K562 (cell line): ENCODE measurements at regions not wholly inside any gene's neighbourhood (a gene's known extent, or its start where the extent isn't known, plus 50 kb on each side); places are given as distances from the start of the nearest gene placed in this dataset.

Experiments used
- BHLHE40 ChIP-seq: IDR thresholded peaks from 2 replicates; pipeline ENCODE4 v1.6.1; 2011; ENCODE audit warnings: low read length, improper control_type of control experiment
- CHD4 ChIP-seq: fragments of 200-600 bp; sonication (generic); IDR thresholded peaks from 3 replicates; pipeline ENCODE4 v1.6.1; 2012; ENCODE audit warnings: low read depth, mild to moderate bottlenecking, mixed read lengths, low read length, inconsistent platforms; ENCODE audit not compliant: insufficient read depth, insufficient replicate concordance, poor library complexity, severe bottlenecking
- DMBX1 ChIP-seq: fragments of 250-450 bp; sonication (Bioruptor Pico); IDR thresholded peaks from 2 replicates; pipeline ENCODE4 v1.8.0; 2022; ENCODE audit warnings: inconsistent platforms, mild to moderate bottlenecking, moderate library complexity, borderline replicate concordance
- DPF2 ChIP-seq: fragments of 450-650 bp; IDR thresholded peaks from 2 replicates; pipeline ENCODE4 v1.6.1; 2016
- HDAC2 ChIP-seq: fragments of 450-650 bp; IDR thresholded peaks from 2 replicates; pipeline ENCODE4 v1.6.1; 2016; ENCODE audit warnings: mild to moderate bottlenecking
- MECOM ChIP-seq: fragments of 250-450 bp; sonication (Bioruptor Pico); IDR thresholded peaks from 2 replicates; pipeline ENCODE4 v1.8.0; 2022; ENCODE audit warnings: inconsistent platforms
- MEF2D ChIP-seq: conservative IDR thresholded peaks from 2 replicates; pipeline ENCODE4 v1.6.1; 2016; ENCODE audit warnings: low read depth, missing genetic modification characterization, missing compliant biosample characterization
- MTA1 ChIP-seq: fragments of 450-650 bp; IDR thresholded peaks from 2 replicates; pipeline ENCODE4 v1.6.1; 2017; ENCODE audit warnings: borderline replicate concordance
- MTA3 ChIP-seq: fragments of 450-650 bp; formaldehyde crosslinking; IDR thresholded peaks from 2 replicates; pipeline ENCODE4 v1.6.1; 2017; ENCODE audit warnings: mild to moderate bottlenecking, borderline replicate concordance
- MTF1 ChIP-seq: fragments of 250-450 bp; sonication (Bioruptor Pico); IDR thresholded peaks from 2 replicates; pipeline ENCODE4 v1.9.0; 2021; ENCODE audit warnings: moderate library complexity, mild to moderate bottlenecking, inconsistent platforms, borderline replicate concordance
- NR2C1 ChIP-seq, 2 experiments: fragments of 450-650 bp; IDR thresholded peaks; 2 replicates each; pipeline ENCODE4 v1.6.1; 2017; ENCODE audit warnings: mild to moderate bottlenecking in 2 of 2, antibody characterized with exemption in 1 of 2, inconsistent platforms in 1 of 2, missing compliant biosample characterization in 1 of 2, missing genetic modification characterization in 1 of 2
- PHB ChIP-seq: fragments of 250-450 bp; sonication (Bioruptor Pico); IDR thresholded peaks from 2 replicates; pipeline ENCODE4 v1.5.0; 2021
- RBFOX2 ChIP-seq: fragments of 200-400 bp; formaldehyde crosslinking; IDR thresholded peaks from 2 replicates; pipeline ENCODE4 v1.6.1; 2017; ENCODE audit warnings: low read depth, mild to moderate bottlenecking, low read length, moderate library complexity
- SIX5 ChIP-seq, 2 experiments: IDR thresholded peaks; 2 replicates each; pipeline ENCODE4 v1.6.1; 2011; ENCODE audit warnings: low read length in 2 of 2, borderline replicate concordance in 1 of 2, low read depth in 1 of 2, mild to moderate bottlenecking in 1 of 2, moderate library complexity in 1 of 2; ENCODE audit not compliant: insufficient read depth in 1 of 2
- STAT5A ChIP-seq: IDR thresholded peaks from 2 replicates; pipeline ENCODE4 v1.6.1; 2012; ENCODE audit warnings: low read length, inconsistent platforms, borderline replicate concordance
- TBP ChIP-seq: optimal IDR thresholded peaks from 2 replicates; pipeline ENCODE3; 2011; ENCODE audit warnings: low read depth, low read length, improper control_type of control experiment
- TCF3 ChIP-seq: sonication (generic); formaldehyde crosslinking; IDR thresholded peaks from 2 replicates; pipeline ENCODE4 v1.4.0; 2020; ENCODE audit warnings: mild to moderate bottlenecking, missing genetic modification reagents
- TGIF2 ChIP-seq: sonication (generic); formaldehyde crosslinking; IDR thresholded peaks from 2 replicates; pipeline ENCODE4 v1.8.1; 2022; ENCODE audit warnings: mild to moderate bottlenecking, missing genetic modification reagents, moderate library complexity
- WHSC1 ChIP-seq: IDR thresholded peaks from one replicate; pipeline ENCODE4 v1.6.1; 2012; ENCODE audit warnings: low read length, control low read depth, inconsistent platforms
- ZBTB11 ChIP-seq, 3 experiments: fragments of 200-800 bp in 1 of 3; fragments of 250-450 bp in 1 of 3; fragments of 450-650 bp in 1 of 3; sonication (Bioruptor Pico) in 1 of 3; sonication (Bioruptor generic) in 1 of 3; formaldehyde crosslinking in 1 of 3; IDR thresholded peaks; 2 replicates each; pipeline versions ENCODE4 v1.6.1 to v1.8.0; 2016 to 2022; ENCODE audit warnings: mild to moderate bottlenecking in 2 of 3, missing genetic modification characterization in 2 of 3, missing compliant biosample characterization in 1 of 3, moderate library complexity in 1 of 3
- ZNF146 ChIP-seq: IDR thresholded peaks from one replicate; pipeline ENCODE4 v1.6.1; 2018; ENCODE audit warnings: missing compliant biosample characterization; ENCODE audit not compliant: unreplicated experiment
- ZNF75A ChIP-seq: fragments of 450-650 bp; formaldehyde crosslinking; IDR thresholded peaks from 2 replicates; pipeline ENCODE4 v1.4.0; 2020; ENCODE audit warnings: mild to moderate bottlenecking
- TF ChIP-seq, protein P1 (sequence below): fragments of 450-650 bp; IDR thresholded peaks from 2 replicates; pipeline ENCODE4 v1.6.1; 2017; ENCODE audit warnings: antibody characterized with exemption, mild to moderate bottlenecking

GRCh38 chr2:145723872-145724271, 1204.0 kb upstream of the ZEB2 start (continued):
- TF ChIP-seq MEF2D (tag) (peak; percentile 47; the same call in 1 of the 2 replicates), SIX5 (IDR thresholded peaks at IDR 0.05; ENCODE audit: borderline replicate concordance in 1 of 2, insufficient read depth in 1 of 2, low read depth in 1 of 2, low read length in 2 of 2) (no peak), MTA1 (no peak), DMBX1 (CRISPR knock-in tag) (peak; percentile 86; the same call in 1 of the 2 replicates), MECOM (CRISPR knock-in tag) (0 out of 2 replicates have a peak, but pooled peaks have one; percentile 36), NR2C1 (IDR thresholded peaks at IDR 0.05) (no peak), NR2C1 (tag; IDR thresholded peaks at IDR 0.05) (peak; percentile 34; the same call in 1 of the 2 replicates), ZNF146 (CRISPR knock-in tag) (no peak), DPF2 (peak; percentile 72), STAT5A (peak; percentile 90), PHB (CRISPR knock-in tag) (no peak), BHLHE40 (no peak), TBP (peak; percentile 27), ZBTB11 (CRISPR knock-in tag; IDR thresholded peaks at IDR 0.05) (no peak), RBFOX2 (no peak), WHSC1 (no peak), CHD4 (peak; percentile 59), HDAC2 (0 out of 2 replicates have a peak, but pooled peaks have one; percentile 47), MTF1 (CRISPR knock-in tag) (no peak), TCF3 (CRISPR knock-in tag) (peak; percentile 72), ZNF75A (CRISPR knock-in tag) (no peak), MTA3 (0 out of 2 replicates have a peak, but pooled peaks have one; percentile 22), TGIF2 (CRISPR knock-in tag) (no peak)
- TF ChIP-seq, protein P1, sequence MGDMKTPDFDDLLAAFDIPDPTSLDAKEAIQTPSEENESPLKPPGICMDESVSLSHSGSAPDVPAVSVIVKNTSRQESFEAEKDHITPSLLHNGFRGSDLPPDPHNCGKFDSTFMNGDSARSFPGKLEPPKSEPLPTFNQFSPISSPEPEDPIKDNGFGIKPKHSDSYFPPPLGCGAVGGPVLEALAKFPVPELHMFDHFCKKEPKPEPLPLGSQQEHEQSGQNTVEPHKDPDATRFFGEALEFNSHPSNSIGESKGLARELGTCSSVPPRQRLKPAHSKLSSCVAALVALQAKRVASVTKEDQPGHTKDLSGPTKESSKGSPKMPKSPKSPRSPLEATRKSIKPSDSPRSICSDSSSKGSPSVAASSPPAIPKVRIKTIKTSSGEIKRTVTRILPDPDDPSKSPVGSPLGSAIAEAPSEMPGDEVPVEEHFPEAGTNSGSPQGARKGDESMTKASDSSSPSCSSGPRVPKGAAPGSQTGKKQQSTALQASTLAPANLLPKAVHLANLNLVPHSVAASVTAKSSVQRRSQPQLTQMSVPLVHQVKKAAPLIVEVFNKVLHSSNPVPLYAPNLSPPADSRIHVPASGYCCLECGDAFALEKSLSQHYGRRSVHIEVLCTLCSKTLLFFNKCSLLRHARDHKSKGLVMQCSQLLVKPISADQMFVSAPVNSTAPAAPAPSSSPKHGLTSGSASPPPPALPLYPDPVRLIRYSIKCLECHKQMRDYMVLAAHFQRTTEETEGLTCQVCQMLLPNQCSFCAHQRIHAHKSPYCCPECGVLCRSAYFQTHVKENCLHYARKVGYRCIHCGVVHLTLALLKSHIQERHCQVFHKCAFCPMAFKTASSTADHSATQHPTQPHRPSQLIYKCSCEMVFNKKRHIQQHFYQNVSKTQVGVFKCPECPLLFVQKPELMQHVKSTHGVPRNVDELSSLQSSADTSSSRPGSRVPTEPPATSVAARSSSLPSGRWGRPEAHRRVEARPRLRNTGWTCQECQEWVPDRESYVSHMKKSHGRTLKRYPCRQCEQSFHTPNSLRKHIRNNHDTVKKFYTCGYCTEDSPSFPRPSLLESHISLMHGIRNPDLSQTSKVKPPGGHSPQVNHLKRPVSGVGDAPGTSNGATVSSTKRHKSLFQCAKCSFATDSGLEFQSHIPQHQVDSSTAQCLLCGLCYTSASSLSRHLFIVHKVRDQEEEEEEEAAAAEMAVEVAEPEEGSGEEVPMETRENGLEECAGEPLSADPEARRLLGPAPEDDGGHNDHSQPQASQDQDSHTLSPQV: peak; percentile 65
